GM12864 (cell line): ENCODE measurements at regions not wholly inside any gene's neighbourhood (a gene's known extent, or its start where the extent isn't known, plus 50 kb on each side); places are given as distances from the start of the nearest gene placed in this dataset.

Experiments
- DNase-seq: peaks from one replicate; pipeline ENCODE4 v3.0.0-alpha.2; 2011; ENCODE audit warnings: low read depth
- H3K4me3 ChIP-seq: 2 replicates; pipeline ENCODE4 v1.5.1; 2011; ENCODE audit warnings: mild to moderate bottlenecking, low read depth, low read length, control low read depth
- CTCF ChIP-seq: IDR thresholded peaks from 2 replicates; pipeline ENCODE4 v1.5.1; 2011; ENCODE audit warnings: low read depth, mild to moderate bottlenecking, moderate library complexity, low read length, control low read depth, inconsistent platforms; ENCODE audit errors: missing control alignments

DNA sequence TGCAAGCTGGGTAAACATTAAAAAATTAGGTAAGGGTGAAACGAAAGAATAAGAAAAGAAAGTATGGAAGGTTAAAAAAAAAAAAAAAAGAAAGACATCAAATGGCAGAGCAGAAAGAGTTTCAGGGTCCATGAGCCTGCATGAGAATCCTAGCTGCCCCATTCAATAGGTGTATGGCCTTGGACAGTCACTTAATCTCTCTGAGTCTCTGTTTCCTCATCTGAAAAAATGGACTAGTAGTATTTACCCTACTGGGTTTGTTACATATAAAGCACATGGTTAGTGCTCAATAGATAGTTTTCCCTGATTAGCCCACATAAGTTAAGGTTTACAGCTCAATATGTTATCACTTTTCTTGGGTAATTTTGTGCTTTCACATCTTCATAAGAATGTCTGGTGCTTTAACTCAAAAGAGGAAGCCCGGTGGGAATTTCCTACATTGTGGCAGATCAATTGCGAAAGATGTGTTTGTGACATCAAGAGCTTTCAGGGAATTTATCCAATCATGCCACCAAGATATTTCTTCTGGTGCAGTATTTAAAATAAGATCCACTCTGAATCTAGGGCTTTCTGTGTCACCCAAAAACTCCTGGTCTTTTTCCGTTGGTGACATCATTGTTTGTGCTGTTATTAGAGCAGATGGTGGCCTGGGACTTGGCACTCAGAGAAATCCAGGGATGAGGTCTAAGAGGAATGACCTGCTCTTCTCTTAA lies 57.2 kb upstream of the UBE2E1 start:
- DNase-seq, result no peak
- no peak overlapping the region for H3K4me3 ChIP-seq
- TF ChIP-seq CTCF, result no peak

- DNase-seq, result no peak
- no peak for TF ChIP-seq CTCF
- H3K4me3 ChIP-seq, result no peak overlapping the region
Measured at GRCh38 chr3:23749609-23750008, 56.1 kb upstream of the UBE2E1 start.

- no peak for TF ChIP-seq CTCF
- no peak for DNase-seq
- no peak overlapping the region for H3K4me3 ChIP-seq
Measured at GRCh38 chr3:23750573-23751210, 55.1 kb upstream of the UBE2E1 start.

DNA sequence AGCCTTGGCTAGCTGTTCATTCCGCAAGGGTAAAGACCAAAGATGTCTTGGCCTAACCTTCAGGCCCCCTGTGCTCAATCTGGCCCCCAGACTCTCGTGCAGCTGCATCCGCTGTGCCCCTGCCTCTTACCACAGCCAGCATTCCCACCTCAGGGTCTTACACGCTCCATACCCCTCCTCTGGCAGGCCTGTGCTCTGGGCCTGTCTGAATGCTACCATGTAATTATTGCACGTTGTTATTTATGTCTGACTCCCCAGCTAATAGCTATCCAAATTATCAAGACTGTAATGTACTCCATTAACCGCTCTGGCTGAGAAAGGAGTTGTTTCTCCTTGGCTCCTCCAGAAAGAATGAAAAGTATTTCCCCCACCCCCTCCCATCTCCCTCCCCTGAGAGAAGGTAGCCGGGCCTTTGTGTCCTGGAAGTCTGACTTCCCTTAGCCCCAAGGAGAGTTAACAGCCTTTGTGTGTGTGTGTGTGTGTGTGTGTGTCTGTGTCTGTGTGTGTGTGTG lies 54.5 kb upstream of the UBE2E1 start:
- TF ChIP-seq CTCF, result no peak
- no peak overlapping the region for H3K4me3 ChIP-seq
- DNase-seq, result no peak

GRCh38 chr3:23752126-23752525 lies 53.6 kb upstream of the UBE2E1 start:
- no peak for TF ChIP-seq CTCF
- H3K4me3 ChIP-seq, result no peak overlapping the region
- no peak for DNase-seq

DNA sequence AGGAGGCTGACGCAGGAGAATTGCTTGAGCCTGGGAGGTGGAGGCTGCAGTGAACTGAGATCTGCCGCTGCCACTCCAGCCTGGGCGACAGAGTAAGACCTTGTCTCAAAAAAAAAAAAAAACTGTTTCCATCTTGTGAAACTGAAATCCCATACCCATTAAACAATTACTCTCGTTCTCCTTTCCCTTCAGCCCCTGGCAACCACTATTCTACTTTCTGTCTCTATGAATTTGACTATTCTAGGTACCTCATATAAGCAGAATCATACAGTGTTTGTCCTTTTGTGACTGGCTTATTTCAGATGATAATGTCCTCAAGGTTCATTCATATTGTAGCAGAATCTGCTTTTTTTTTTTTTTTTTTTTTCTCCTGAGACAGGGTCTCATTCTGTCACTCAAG lies 51.5 kb upstream of the UBE2E1 start:
- no peak overlapping the region for H3K4me3 ChIP-seq
- no peak for TF ChIP-seq CTCF
- no peak for DNase-seq
